WTC11 (cell line): ENCODE measurements at regions not wholly inside any gene's neighbourhood (a gene's known extent, or its start where the extent isn't known, plus 50 kb on each side); places are given as distances from the start of the nearest gene placed in this dataset.

Experiments
- ATAC-seq: fragments of 200-7000 bp; cut with Tn5 transposase; 2 replicates; pipeline ENCODE4 v1.10.0; 2021; ENCODE audit warnings: mild to moderate bottlenecking, moderate library complexity
- CTCF ChIA-PET: fragments of 300-600 bp; sonication (Branson Sonifier 250); formaldehyde crosslinking; loops from one replicate; lab custom pipeline; 2021; ENCODE audit warnings: antibody characterized with exemption; lab: Charles Lee
- POLR2A ChIA-PET: fragments of 350-600 bp; sonication (Branson Sonifier 250); formaldehyde crosslinking; loops from one replicate; lab custom pipeline; 2021; ENCODE audit warnings: antibody characterized with exemption; lab: Charles Lee
- DNase-seq: peaks from one replicate; pipeline ENCODE4 v3.0.0; 2021; ENCODE audit warnings: low spot score
- H3K27ac Mint-ChIP-seq: 2 replicates; pipeline ENCODE4 v1.8.0; 2021; ENCODE audit warnings: mixed read lengths
- H3K27me3 Mint-ChIP-seq: 2 replicates; pipeline ENCODE4 v1.8.0; 2021; ENCODE audit warnings: low read depth, mild to moderate bottlenecking, moderate library complexity, mixed read lengths
- H3K36me3 Mint-ChIP-seq: 2 replicates; pipeline ENCODE4 v1.8.0; 2021; ENCODE audit warnings: mixed read lengths
- H3K4me1 Mint-ChIP-seq: 2 replicates; pipeline ENCODE4 v1.8.0; 2022; ENCODE audit warnings: mixed read lengths
- H3K4me3 Mint-ChIP-seq: 2 replicates; pipeline ENCODE4 v1.8.0; 2021; ENCODE audit warnings: mild to moderate bottlenecking, moderate library complexity, mixed read lengths
- H3K9me3 Mint-ChIP-seq: 2 replicates; pipeline ENCODE4 v1.8.0; 2021; ENCODE audit warnings: mixed read lengths
- AFF4 ChIP-seq: sonication (generic); formaldehyde crosslinking; IDR thresholded peaks from 2 replicates; pipeline ENCODE4 v1.8.1; 2023; ENCODE audit warnings: mild to moderate bottlenecking, missing genetic modification reagents, borderline replicate concordance
- CDX4 ChIP-seq: fragments of 250-450 bp; sonication (Bioruptor Pico); IDR thresholded peaks from 2 replicates; pipeline ENCODE4 v1.9.0; 2021; ENCODE audit warnings: moderate library complexity, mild to moderate bottlenecking, inconsistent platforms, borderline replicate concordance
- EMX1 ChIP-seq: fragments of 250-450 bp; sonication (Bioruptor Pico); IDR thresholded peaks from 2 replicates; pipeline ENCODE4 v1.8.0; 2021; ENCODE audit warnings: mild to moderate bottlenecking
- FOXP4 ChIP-seq: sonication (generic); formaldehyde crosslinking; IDR thresholded peaks from 2 replicates; pipeline ENCODE4 v1.8.0; 2022; ENCODE audit warnings: mild to moderate bottlenecking, missing genetic modification reagents
- GABPB1 ChIP-seq: sonication (generic); formaldehyde crosslinking; IDR thresholded peaks from 2 replicates; pipeline ENCODE4 v1.8.1; 2023; ENCODE audit warnings: mild to moderate bottlenecking, missing genetic modification reagents
- GTF2I ChIP-seq: fragments of 250-450 bp; sonication (Bioruptor Pico); conservative IDR thresholded peaks from 2 replicates; pipeline ENCODE4 v1.4.0; 2021; ENCODE audit warnings: mild to moderate bottlenecking
- IRF2 ChIP-seq: sonication (generic); formaldehyde crosslinking; IDR thresholded peaks from 2 replicates; pipeline ENCODE4 v1.8.0; 2022; ENCODE audit warnings: low read depth, missing genetic modification reagents, borderline replicate concordance
- JAZF1 ChIP-seq: fragments of 250-450 bp; sonication (Bioruptor Pico); IDR thresholded peaks from 2 replicates; pipeline ENCODE4 v1.9.0; 2021; ENCODE audit warnings: moderate library complexity, mild to moderate bottlenecking, inconsistent platforms
- JUN ChIP-seq: sonication (generic); formaldehyde crosslinking; IDR thresholded peaks from 2 replicates; pipeline ENCODE4 v1.8.0; 2023; ENCODE audit warnings: mild to moderate bottlenecking, missing genetic modification reagents
- KAT7 ChIP-seq: sonication (generic); formaldehyde crosslinking; IDR thresholded peaks from 2 replicates; pipeline ENCODE4 v1.8.1; 2023; ENCODE audit warnings: missing genetic modification reagents, mild to moderate bottlenecking, borderline replicate concordance
- PRDM15 ChIP-seq: sonication (generic); formaldehyde crosslinking; IDR thresholded peaks from 2 replicates; pipeline ENCODE4 v1.8.0; 2022; ENCODE audit warnings: missing genetic modification reagents
- PREB ChIP-seq: sonication (generic); formaldehyde crosslinking; IDR thresholded peaks from 2 replicates; pipeline ENCODE4 v1.8.1; 2022; ENCODE audit warnings: mild to moderate bottlenecking, missing genetic modification reagents, moderate library complexity, borderline replicate concordance
- RELA ChIP-seq: sonication (generic); formaldehyde crosslinking; IDR thresholded peaks from 2 replicates; pipeline ENCODE4 v1.8.1; 2022; ENCODE audit warnings: missing genetic modification reagents, mild to moderate bottlenecking, borderline replicate concordance
- SMAD4 ChIP-seq: sonication (generic); formaldehyde crosslinking; IDR thresholded peaks from 2 replicates; pipeline ENCODE4 v1.8.0; 2022; ENCODE audit warnings: mild to moderate bottlenecking, missing genetic modification reagents
- SP1 ChIP-seq: sonication (generic); formaldehyde crosslinking; conservative IDR thresholded peaks from 2 replicates; pipeline ENCODE4 v1.8.1; 2022; ENCODE audit warnings: missing genetic modification reagents
- TCF7 ChIP-seq: sonication (generic); formaldehyde crosslinking; IDR thresholded peaks from 2 replicates; pipeline ENCODE4 v1.8.0; 2022; ENCODE audit warnings: mild to moderate bottlenecking, low read depth, missing genetic modification reagents, moderate library complexity
- ZBTB43 ChIP-seq: sonication (generic); formaldehyde crosslinking; IDR thresholded peaks from 2 replicates; pipeline ENCODE4 v1.8.1; 2023; ENCODE audit warnings: mild to moderate bottlenecking, missing genetic modification reagents
- ZNF232 ChIP-seq: sonication (generic); formaldehyde crosslinking; IDR thresholded peaks from 2 replicates; pipeline ENCODE4 v1.8.0; 2022; ENCODE audit warnings: mild to moderate bottlenecking, missing genetic modification reagents
- TF ChIP-seq, protein P1 (sequence below): sonication (generic); formaldehyde crosslinking; IDR thresholded peaks from 2 replicates; pipeline ENCODE4 v1.8.1; 2022; ENCODE audit warnings: mild to moderate bottlenecking, moderate library complexity, missing genetic modification reagents
- TF ChIP-seq, protein P2 (sequence below): sonication (generic); formaldehyde crosslinking; IDR thresholded peaks from 2 replicates; pipeline ENCODE4 v1.8.1; 2022; ENCODE audit warnings: low read depth, missing genetic modification reagents, borderline replicate concordance

- TF ChIP-seq PREB (CRISPR knock-in tag) = no peak
- no peak for TF ChIP-seq KAT7 (CRISPR knock-in tag)
- no peak for TF ChIP-seq GTF2I
- TF ChIP-seq GABPB1 (CRISPR knock-in tag) = no peak
- no peak for TF ChIP-seq RELA (CRISPR knock-in tag)
- no peak for TF ChIP-seq SP1 (CRISPR knock-in tag)
- TF ChIP-seq TCF7 (CRISPR knock-in tag) = no peak
- no peak for TF ChIP-seq AFF4 (CRISPR knock-in tag)
- TF ChIP-seq PRDM15 (CRISPR knock-in tag) = no peak
- no peak for TF ChIP-seq FOXP4
- no peak for TF ChIP-seq SMAD4 (CRISPR knock-in tag)
- no peak for TF ChIP-seq JUN (CRISPR knock-in tag)
Measured at GRCh38 chr3:30964612-30965011, 70.2 kb upstream of the GADL1 start (continued).

- DNase-seq (no peak), ATAC-seq (no peak)
- H3K27me3 Mint-ChIP-seq = no peaks in the 10 kb centered on the region; the same call in 1 of the 2 replicates
- CTCF ChIA-PET = no interaction called here
- no peaks in the 10 kb centered on the region for H3K9me3 Mint-ChIP-seq
- no peak overlapping the region for H3K4me3 Mint-ChIP-seq
- POLR2A ChIA-PET = no interaction called here
- no peak overlapping the region for H3K27ac Mint-ChIP-seq
- TF ChIP-seq, protein P1, sequence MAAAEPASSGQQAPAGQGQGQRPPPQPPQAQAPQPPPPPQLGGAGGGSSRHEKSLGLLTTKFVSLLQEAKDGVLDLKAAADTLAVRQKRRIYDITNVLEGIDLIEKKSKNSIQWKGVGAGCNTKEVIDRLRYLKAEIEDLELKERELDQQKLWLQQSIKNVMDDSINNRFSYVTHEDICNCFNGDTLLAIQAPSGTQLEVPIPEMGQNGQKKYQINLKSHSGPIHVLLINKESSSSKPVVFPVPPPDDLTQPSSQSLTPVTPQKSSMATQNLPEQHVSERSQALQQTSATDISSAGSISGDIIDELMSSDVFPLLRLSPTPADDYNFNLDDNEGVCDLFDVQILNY = no peak
- TF ChIP-seq, protein P2, sequence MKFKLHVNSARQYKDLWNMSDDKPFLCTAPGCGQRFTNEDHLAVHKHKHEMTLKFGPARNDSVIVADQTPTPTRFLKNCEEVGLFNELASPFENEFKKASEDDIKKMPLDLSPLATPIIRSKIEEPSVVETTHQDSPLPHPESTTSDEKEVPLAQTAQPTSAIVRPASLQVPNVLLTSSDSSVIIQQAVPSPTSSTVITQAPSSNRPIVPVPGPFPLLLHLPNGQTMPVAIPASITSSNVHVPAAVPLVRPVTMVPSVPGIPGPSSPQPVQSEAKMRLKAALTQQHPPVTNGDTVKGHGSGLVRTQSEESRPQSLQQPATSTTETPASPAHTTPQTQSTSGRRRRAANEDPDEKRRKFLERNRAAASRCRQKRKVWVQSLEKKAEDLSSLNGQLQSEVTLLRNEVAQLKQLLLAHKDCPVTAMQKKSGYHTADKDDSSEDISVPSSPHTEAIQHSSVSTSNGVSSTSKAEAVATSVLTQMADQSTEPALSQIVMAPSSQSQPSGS (CRISPR knock-in tag) = no peak
- TF ChIP-seq CDX4 (CRISPR knock-in tag) (no peak), ZNF232 (no peak), IRF2 (no peak), EMX1 (CRISPR knock-in tag) (no peak), JAZF1 (no peak), ZBTB43 (no peak)
- no peaks in the 10 kb centered on the region for H3K36me3 Mint-ChIP-seq
- H3K4me1 Mint-ChIP-seq = peaks cover 4% of the 10 kb centered on the region
Measured at GRCh38 chr3:30966896-30967295, 72.4 kb upstream of the GADL1 start.
